ENCODE measurements at regions not wholly inside any gene's neighbourhood (a gene's known extent, or its start where the extent isn't known, plus 50 kb on each side); places are given as distances from the start of the nearest gene placed in this dataset. TPM values are rescaled to one million over a fixed set of nuclear protein-coding genes. Genes with fewer than 3 reads are reported as not detected.

- TF ChIP-seq CTCF (IDR thresholded peaks at IDR 0.05): no peak
- no peak for ATAC-seq (ENCODE audit: low FRiP score)
- no peak for DNase-seq (ENCODE audit: low spot score)
Measured at GRCh38 chr2:64937687-64938491, 51.3 kb upstream of the SLC1A4 start.

DNA sequence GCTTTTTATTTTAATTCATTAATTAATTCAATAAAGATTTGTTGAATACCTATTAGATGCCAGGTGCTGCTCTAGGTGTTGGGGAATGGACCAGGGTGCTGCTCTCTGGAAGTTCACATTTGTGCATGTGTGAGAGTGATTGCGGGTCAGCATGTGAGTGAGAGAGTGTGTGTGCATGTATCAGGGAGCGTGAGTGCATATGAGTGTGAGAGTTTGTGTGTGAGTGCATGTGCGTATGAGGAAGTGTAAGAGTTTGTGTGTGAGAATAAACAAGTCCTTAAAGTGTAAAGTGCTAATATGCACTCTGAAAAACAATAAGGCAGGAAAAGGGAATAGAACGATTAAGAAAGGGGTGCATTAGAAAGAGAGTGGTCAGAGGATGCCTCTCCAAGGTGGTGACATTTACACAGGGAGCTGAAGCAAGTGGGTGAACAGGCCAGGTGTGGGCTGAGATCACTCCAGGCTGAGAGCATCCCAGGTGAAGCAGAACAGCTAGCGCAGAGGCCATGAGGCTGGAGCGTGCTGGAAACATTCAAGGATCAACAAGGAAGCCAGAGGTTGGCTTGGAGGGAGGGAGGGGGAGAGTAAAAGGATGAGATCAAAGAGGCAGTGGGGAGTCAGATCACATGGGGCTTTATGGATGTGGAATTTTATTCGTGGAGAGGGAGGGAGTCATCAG, 50.5 kb upstream of the SLC1A4 start:
- ATAC-seq (ENCODE audit: low FRiP score) (no peak), DNase-seq (ENCODE audit: low spot score) (no peak)
- TF ChIP-seq CTCF (IDR thresholded peaks at IDR 0.05): no peak

DNA sequence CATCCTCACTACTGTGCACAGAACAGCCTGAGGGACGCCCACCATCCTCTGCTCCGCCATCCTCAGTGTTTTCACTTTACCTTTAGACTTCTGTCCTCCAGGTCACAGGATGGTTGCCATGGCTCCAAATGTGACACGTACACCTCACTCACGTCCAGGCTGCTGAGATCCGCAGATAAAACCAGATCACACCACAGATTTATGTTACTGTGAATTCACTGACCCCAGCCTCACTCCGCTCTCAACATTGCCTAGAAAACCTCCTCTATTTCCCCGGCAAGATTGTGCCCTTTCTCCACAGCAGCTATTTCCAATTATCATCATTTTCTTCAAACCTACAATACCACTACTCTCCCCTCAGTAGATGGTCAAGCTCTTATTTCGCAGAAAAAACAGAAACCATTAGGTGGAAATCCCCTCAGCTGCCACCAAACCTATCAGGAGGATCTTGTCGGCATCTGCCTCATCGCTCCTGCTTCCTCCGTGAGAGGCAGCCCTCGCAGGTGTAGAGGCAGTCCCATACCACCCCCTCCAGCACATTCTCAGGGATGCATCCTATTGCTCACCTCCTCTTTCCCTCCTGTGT, 49.8 kb upstream of the SLC1A4 start:
- no peak for TF ChIP-seq CTCF (IDR thresholded peaks at IDR 0.05)
- ATAC-seq (ENCODE audit: low FRiP score) (no peak), DNase-seq (ENCODE audit: low spot score) (no peak)

Small RNA genes in the stretch of these regions (small RNA-seq; reads per million reads assigned to genes)
- gene RF00019 (not detected), gene RN7SL211P (not detected), gene RN7SL341P (not detected)
